ENCODE measurements at regions not wholly inside any gene's neighbourhood (a gene's known extent, or its start where the extent isn't known, plus 50 kb on each side); places are given as distances from the start of the nearest gene placed in this dataset.

DNA sequence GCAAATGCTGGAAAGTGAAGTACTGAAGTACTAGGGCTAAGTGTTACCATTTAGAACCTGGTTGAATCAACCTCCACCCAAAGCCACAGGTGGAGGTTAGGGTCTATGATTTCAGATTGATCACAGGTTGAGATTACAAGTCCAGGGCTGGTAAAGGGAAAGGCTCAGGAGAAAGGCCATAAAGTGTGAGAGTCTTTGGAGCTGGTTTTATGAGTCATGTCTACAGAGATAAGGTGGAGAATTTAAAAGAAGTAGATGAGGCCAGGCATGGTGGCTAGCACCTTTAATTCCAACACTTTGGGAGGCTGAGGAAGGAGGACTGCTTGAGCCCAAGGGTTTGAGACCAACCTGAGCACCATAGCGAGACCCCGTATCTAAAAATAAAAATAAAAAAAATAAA is 221.7 kb upstream of the CDH11 start:
- no peak overlapping the region for H3K4me3 ChIP-seq (ENCODE audit: low read depth, low read length)
- no peak for TF ChIP-seq CTCF (IDR thresholded peaks at IDR 0.05; ENCODE audit: control insufficient read depth, extremely low read depth, insufficient read depth)
- DNase-seq (ENCODE audit: low read depth) = no peak

DNA sequence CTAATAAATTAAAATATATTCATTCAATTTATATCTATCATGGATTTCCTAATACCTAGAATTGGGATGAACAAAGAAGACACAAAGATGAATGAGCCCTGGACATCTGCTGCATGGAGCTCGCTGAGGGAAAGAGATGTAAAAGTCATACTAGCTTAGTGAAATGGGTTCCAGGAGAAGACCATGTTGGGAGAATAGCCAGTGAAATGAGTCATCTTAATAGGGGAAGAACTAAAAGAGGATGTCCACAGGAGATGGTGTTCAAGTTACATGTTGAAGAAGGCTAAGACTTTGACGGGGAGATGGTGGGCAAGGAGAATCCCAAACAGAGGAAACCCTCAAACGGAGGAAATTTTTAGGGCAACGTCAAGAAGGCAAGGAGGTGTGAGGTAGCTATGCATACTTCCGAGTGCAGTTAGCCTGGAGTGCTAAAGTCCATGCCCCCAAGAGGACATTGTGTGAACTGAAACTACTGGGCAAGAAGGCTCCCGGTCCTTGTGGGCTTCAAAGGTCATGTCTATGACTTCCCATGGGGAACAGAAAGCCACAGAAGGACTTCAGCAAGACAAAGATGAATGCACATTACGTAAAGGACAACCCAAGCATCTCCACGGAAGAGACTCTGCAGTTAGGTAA is 220.5 kb upstream of the CDH11 start:
- no peak for DNase-seq (ENCODE audit: low read depth)
- no peak overlapping the region for H3K4me3 ChIP-seq (ENCODE audit: low read depth, low read length)
- no peak for TF ChIP-seq CTCF (IDR thresholded peaks at IDR 0.05; ENCODE audit: control insufficient read depth, extremely low read depth, insufficient read depth)

DNA sequence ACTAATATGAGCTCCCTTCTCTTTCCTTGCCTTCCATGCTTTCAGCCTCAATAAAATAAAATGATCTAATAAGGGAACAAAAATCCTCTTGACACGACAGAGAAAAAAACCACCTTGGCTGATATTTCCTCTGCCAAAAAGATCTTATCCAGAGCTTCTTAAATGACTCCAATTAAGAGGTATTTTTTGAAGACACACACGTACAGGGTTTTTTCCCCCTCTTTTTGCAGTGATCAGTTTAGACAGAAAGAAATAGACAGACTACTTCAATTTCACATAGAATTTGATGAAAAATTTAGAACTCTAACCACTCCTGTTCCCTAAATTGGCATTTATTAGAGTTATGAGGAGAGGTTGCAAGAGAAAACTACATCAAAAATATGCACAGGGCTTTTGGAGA is 217.2 kb upstream of the CDH11 start:
- no peak overlapping the region for H3K4me3 ChIP-seq (ENCODE audit: low read depth, low read length)
- no peak for DNase-seq (ENCODE audit: low read depth)
- no peak for TF ChIP-seq CTCF (IDR thresholded peaks at IDR 0.05; ENCODE audit: control insufficient read depth, extremely low read depth, insufficient read depth)

GRCh38 chr16:65336160-65336559 is 214.3 kb upstream of the CDH11 start:
- no peak overlapping the region for H3K4me3 ChIP-seq (ENCODE audit: low read depth, low read length)
- TF ChIP-seq CTCF (IDR thresholded peaks at IDR 0.05; ENCODE audit: control insufficient read depth, extremely low read depth, insufficient read depth) = no peak
- DNase-seq (ENCODE audit: low read depth) = no peak

DNA sequence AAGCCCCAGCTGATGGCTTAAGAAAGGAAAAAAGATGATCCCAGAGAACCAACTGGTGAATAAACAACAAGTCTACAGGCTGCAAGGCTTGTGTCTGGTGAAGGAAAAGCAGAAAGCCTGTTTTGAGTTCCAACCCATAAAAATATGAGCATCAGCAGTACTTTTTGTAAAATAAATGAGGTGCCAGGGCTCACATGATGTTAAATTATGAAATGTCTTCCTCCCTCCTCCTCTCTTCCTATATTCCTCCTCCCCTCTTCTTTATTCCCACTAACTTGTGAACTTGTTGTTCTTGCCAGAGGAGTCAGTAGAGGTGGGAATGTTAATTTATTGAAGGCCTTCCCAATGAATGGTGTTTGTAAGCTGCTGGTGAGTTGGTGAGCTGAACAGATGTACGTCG is 212.2 kb upstream of the CDH11 start:
- no peak for TF ChIP-seq CTCF (IDR thresholded peaks at IDR 0.05; ENCODE audit: control insufficient read depth, extremely low read depth, insufficient read depth)
- no peak for DNase-seq (ENCODE audit: low read depth)
- no peak overlapping the region for H3K4me3 ChIP-seq (ENCODE audit: low read depth, low read length)

DNA sequence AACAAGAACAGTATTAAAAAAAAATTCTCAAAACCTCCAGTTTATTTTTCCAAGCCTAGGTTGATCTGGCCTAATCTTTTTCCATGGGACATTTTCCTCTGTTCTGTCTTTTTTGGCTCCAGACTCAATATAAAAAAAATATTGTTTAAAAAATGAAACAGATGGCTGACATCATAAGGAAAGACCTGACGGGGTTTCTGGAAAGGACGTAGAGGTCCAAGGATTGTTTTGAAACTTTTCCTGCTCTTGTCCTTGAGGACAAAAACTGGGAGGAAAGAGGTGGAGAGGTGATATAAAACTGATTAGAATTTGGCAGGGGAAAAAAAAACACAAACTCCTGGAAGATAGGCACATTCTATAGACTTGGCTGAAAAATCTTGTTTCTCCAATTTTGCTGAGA is 211.4 kb upstream of the CDH11 start:
- no peak for TF ChIP-seq CTCF (IDR thresholded peaks at IDR 0.05; ENCODE audit: control insufficient read depth, extremely low read depth, insufficient read depth)
- DNase-seq (ENCODE audit: low read depth) = no peak

DNA sequence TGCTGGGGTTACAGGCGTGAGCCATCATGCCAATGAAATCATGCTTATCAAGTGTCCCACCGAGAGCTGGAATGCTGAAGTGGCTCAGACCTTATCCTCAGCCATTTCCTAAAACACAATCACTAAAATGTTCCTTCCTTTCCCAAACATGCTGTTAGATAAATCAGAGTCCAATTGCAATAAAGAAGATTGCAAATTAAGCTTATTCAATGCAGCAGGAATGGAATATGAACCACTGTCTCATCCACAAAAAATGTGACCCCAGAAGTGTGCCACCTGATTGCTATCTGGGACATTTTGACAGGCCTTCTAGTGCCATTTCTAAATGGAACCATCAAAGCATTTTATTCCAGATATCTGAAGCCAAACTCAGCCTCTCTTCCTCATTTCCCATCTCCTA is 205.5 kb upstream of the CDH11 start:
- TF ChIP-seq CTCF (IDR thresholded peaks at IDR 0.05; ENCODE audit: control insufficient read depth, extremely low read depth, insufficient read depth) = no peak
- H3K4me3 ChIP-seq (ENCODE audit: low read depth, low read length) = no peak overlapping the region
- DNase-seq (ENCODE audit: low read depth) = no peak

More for the DNA sequence above, 211.4 kb upstream of the CDH11 start:
- H3K4me3 ChIP-seq (ENCODE audit: low read depth, low read length) = no peak overlapping the region
